SK-MEL-5 (cell line): ENCODE measurements at regions not wholly inside any gene's neighbourhood (a gene's known extent, or its start where the extent isn't known, plus 50 kb on each side); places are given as distances from the start of the nearest gene placed in this dataset.

Experiments
- DNase-seq: peaks from one replicate; pipeline ENCODE4 v3.0.0-alpha.2; 2016; ENCODE audit warnings: low read depth, low spot score
- in situ Hi-C: cut with HindIII; loops from 2 replicates; pipeline ENCODE4 v1.10.0; 2016; ENCODE audit warnings: low sequenced_read_pairs, high pct_unique_total_duplicates, low pct_unique_long_range_greater_than_20kb

DNA sequence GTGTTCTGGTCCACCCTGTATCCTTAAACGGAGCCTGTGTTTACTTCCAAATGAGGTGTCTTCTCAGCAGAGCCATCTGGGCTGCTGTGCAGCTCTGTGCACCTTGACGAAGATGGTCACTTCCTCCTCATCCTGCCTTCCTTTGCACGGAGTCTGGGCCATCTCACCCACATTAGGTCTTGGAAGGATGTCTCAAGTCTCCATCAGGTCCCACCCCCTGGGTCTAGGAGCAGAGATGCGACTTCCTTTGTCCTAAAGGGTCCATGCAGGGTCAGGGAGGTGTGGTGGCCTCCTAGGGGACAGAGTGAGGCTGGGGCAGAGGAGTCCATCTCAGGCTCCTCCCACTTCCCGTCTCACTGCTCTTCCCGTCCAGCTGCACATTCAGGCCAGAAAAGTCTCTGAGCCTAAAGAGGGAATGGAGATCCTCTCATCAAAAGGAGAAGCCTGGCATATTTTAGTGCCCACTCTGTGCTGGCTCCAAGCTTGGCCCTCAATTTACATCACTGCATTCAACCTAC, 209.2 kb downstream of the MATN1 start:
- in situ Hi-C loops = no loop called here
- no peak for DNase-seq

DNA sequence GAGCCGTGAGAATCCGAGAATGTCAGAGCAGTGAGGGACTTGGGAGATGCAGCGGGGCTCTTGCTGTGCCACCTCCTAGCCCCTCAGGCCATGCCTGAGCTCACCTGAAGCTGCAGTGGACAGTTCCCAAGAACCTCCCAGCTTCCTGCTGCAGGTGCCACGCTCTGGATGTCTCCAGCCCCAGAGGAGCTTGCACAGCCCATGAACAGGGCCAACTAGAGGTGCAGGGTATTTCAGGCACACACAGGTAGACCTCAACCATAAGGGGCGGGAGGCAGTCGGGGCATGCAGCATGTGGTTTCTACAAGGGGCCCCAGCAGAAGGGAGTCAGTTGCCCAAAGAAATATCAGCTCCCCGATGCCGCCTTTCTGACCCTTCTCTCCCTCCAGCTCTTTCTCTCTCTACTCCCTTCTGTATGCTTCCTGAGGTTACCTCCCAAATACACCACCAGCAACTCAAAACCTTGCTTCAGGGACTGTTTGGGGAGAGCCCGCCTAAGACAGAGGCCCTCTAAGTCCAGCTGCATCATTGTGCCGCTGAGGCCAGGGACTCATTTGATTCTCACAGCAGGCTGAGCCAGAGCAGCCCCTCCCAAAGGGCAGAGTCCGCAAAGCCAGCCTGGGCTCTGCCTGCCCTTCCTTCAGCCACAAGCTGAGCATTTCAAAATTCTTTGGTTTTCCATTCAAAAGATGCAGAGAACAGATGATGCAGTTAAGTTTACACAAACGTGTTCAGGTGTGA, 209.8 kb downstream of the MATN1 start:
- in situ Hi-C loops = no loop called here
- no peak for DNase-seq

DNA sequence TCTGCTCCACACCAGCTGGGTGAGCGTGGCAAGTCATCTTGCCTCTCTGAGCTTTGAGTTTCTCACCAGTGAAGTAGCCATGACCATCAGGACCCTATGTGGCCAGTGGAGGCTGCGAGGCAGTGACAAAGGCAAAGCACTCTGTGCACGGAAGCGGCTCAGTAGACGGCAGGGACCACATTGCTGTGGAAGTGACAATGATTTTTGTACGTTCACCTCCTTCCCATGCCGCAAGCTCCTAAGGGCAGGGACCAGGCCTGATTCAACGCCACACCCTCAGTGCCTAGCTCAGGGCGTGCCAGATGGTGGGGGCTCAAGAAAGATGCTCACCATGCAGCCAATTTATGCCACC, 210.5 kb downstream of the MATN1 start:
- DNase-seq = no peak
- in situ Hi-C loops = no loop called here

DNA sequence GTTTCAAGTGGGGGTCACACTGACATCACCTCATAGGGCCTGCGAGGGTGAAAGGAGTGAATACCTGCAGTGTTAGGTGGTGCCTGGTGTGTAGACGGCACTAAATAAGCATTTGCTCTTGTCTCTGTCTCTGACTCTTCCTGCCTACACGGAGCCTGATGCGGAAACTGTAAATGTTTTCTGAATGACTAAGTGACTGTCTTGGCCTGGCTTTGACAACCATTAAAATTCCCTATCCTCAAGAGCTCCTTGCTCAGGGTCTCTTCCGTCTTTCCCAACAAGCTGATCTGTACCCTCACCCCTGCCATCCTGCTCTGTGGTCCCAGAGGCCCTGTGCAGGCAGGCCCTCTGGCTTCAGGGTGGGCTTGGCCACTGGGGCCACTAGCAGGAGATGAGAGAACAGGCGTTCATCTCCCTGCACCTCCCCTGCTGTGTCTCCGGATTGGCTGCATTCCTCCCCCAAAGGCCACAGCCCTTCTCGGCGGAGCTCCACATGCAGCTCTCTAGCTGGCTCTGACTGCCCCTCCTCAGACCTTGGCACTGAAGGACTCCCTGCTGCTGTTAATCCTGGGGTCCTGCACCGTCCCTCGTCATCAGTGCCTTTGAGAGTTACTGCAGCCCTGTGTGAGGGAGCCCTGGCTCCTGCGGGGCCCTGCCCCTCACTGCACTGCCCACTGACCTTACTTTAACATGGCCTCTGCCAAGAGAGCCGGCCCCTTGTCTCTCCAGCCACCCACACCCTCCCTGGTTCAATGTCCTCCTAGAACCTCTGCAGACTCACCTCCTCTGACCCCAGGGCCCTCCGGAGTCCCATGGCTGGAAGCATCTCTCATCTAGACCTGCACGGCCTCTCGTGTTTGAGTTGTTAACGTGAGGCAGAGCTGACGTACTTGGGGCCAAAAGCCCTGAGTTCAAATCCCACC, 211.1 kb downstream of the MATN1 start:
- no peak for DNase-seq

DNA sequence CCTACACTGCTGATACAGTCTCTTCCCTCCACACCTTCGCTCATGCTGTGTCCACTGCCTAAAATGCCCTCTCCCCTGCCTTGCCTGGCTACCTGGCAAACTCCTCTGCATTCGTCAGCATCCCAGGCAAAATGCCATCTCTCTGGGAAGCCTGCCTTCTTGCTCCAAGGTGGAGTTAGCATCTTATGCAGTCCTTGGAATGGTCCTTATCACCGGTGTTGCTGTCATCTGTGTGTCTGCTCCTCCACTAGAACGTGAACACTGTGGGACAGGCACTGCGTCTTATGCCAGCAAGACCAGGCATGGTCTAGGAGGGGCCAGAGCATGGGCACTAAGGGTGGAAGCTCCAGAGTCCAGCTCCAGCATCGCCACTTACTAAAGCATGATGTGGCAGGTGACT, 211.8 kb downstream of the MATN1 start:
- no peak for DNase-seq
- in situ Hi-C loops = no loop called here

More for the DNA sequence above, 211.1 kb downstream of the MATN1 start:
- in situ Hi-C loops = no loop called here

DNA sequence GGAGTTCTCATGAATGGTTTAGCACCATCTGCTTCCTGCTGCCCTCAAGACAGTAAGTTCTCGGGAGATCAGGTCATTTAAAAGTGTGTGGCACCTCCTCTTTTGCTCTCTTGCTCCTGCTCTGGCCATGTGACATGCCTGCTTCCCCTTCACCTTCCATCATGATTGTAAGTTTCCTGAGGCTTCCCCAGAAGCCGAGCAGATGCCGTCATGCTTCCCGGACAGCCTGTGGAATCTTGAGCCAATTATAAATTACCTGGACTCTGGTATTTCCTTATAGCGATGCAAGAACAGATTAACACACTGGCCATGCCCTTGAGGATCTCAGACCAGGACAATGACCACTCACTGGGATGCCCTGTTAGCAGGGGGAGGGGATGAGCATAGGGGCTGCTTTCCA, 212.3 kb downstream of the MATN1 start:
- in situ Hi-C loops = no loop called here
- DNase-seq = no peak

DNA sequence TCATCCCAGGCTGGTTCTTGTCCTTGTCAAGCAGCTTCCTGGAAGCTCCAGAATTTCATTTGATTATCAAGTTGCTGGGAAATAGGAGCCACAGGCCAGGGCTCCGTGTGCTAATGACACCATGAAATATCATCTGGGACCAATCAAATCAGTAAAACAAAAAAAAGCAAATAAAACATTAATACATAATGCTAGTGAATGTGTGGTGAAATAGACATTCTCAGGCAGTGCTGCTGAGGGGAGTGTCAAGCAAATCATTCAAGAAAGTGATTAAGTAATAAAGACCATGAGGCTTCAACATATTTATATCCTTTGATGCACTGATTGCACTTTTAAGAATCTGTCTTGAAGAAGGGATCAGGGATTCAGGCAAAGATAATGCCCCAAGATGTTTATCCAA, 213.7 kb downstream of the MATN1 start:
- in situ Hi-C loops = no loop called here
- DNase-seq = no peak

DNA sequence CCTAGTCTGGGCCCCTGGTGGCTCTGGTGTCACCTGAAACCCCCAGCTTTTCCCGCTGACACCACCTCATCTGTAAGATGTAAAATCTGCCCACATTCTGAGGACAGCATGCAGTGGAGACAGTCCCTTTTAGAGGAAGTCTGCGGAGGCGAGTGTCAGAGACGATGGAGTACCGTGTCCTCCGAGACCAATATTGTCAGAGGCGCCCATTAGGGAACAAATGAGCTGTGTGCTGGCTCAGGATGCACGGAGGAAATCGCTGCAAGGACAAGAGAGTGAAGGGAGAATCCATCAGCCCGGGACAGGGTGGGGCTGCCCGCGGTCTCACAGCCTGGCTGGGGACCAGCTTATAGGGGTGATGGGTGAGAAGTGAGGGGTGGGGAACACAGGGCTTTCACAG, 214.8 kb downstream of the MATN1 start:
- in situ Hi-C loops = no loop called here
- DNase-seq = no peak

DNA sequence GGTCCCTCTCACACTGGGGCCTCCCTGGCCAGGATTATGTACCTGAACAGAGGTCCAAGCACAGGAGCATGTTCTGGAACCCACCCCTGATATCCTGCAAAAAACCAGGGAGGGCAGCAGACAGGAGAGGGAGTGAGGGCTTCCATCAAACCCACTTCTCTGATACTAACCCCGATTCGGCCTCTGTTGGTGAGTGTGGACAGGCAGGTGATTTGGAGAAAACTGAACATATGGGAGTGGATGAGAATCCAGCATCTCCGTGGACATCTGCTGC, 215.3 kb downstream of the MATN1 start:
- DNase-seq = no peak
- in situ Hi-C loops = no loop called here

DNA sequence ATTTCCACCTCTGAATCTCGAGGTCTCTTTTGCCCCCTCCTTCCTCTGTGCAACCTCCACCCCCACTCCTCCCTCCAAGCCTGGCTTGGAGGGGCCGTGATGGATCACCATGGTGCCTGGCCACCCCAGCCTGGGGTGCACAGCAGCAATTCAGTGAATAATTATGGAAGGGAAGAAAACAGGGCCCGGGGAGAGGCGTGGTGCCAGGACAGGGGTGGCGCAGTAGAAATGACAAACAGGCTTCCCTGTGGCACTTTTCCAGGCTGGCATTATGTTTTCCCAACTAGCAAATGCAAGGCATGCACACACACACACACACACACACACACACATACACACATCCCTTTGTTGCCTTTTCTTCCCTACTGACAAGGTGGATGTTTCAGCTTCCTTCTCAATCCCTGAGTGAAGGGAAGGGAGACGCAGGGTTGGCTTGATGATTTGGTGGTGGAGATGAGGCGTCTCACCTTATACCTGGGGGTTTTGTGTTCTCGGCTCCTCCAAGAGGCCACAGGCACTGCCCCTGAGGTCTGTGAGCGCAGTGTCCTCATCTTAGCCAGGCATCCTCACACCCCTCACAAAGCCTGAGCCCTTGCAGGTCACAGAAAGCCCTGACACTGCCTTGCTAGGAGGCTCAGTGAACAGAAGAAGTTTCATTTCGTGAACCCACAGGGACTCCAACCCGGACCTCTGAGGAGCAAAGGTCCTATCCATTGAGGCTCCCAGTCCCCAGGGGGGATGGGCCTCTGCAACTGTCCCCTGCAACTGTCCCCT, 215.8 kb downstream of the MATN1 start:
- DNase-seq = no peak
- in situ Hi-C loops = no loop called here

DNA sequence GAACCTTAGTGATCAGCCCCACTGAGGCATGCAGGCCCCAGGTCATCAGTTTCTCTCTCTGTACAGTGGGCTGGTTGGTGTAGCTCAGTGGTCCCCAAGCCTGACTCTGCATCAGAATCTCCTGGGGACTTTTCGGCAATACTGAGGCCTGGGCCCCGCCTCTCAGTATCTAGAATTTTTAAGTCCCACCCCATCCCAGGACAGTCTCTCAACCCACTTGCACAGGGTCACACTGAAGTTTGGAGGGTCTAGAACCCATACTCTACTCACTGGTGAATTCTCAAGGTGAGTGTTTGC, 216.4 kb downstream of the MATN1 start:
- no peak for DNase-seq
- in situ Hi-C loops = no loop called here

DNA sequence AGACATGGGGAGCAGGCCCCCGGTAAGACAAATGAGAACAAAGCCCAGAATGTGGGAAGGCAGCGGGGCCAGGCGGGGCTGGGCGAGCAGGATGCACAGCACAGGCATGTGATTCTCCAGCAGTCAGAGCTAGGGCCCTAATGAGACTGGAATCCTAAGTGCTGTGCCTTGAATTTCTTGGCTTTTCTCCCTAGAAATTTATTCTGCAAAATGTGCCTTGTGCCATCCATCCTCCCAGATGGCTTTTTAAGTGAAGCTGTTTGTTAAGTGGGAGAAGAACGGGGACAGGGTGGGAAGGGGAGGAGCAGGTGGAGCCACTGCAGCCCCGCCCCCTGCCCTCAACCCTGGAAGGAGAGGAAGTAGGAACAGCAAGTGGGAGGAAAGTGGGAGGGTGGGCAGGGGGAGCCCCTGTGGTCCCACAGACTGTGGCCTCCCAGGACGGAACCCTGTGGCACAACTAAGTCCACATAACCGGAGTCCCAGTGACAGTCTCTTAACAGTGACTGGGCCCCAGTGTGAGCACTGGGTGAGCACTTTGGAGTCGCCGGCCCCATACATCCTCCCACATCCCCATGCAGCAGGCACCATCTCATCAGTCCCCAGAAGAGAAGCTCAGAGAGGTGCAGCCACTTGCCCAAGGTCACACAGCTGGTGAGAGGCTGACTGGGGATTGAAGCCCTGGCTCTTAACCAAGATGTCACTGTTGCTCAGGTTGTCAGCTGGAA, 216.9 kb downstream of the MATN1 start:
- DNase-seq = no peak
- in situ Hi-C loops = no loop called here

DNA sequence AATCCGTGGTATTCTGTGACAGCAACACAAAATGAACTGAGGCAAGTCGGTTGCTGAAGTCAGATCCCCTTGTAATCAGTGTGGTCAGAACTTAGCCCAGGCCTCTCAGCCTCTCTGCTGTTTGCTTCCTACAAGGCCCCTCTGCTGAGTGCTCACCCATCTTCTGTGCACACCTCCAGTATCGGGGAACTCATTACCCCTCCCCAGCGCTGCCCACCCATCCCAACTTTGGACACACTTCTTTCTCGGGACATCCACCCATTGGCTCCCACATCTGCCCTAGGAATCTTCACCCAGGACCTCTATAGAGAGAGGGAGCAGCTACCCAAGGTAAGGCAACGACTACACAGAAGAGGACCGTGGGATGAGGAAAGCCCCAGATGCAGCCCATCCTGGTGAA, 217.5 kb downstream of the MATN1 start:
- DNase-seq = no peak
- in situ Hi-C loops = no loop called here

DNA sequence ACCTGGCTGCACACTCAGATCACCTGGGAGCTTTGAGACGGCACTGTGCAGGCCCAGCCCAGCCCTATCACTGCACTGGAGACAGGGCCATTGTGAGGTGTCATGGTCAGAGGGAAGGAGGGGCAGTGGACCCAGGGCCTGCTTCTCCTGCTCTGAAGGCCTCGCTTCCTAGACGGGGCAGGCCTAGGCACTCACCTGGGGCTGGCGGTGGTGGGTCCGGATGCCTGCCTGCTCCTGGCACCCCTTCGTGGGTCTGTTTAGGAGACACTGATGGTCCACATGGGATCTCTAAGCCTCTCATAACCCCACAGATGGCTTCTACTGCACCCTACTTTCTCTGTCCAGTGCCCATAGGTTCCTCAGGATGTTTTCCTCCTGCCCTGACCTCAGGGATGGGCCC, 230.9 kb downstream of the MATN1 start:
- in situ Hi-C loops = no loop called here

DNA sequence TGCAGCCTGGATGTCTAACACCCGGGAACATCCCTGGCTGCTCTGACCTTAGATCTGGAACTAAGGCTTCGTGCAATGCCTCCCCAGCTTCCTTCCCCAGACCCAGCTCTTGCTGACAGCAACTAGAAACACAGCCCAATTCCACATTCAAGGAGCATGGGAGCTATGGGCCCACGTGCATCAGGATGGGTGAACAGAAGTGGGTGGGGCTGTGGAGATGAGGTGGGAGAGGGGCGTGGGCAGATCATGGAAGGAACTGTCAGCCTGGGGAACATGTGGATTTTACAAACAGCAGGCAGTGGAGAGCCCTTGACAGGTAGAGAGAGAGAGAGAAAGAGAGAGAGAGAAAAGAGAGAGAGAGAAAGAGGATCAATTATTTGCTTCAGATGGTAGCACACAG, 231.6 kb downstream of the MATN1 start:
- no peak for DNase-seq
- in situ Hi-C loops = no loop called here

More for the DNA sequence above, 230.9 kb downstream of the MATN1 start:
- DNase-seq = no peak

DNA sequence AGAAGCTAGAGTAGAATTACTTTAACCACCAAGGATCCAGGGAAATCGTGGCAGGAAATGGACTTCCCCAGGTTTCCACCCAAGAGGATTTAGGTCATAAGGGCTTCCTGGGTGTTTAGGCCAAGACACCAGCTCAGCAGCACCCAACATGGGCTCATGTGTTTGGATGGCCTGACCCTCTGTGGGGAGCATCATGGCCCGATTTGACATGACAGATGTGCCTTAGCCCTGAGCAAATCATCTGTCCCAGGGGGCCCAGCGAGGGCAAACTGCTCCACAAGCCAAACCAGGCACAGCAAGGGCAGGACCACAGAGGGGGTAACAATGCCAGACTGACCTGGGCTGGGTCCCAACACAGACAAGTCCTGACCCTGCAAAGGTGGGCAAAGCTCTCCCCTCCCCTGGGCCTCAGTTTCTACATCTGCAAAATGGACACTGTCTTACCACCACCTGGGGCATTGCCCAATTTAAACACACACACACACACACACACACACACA, 232.8 kb downstream of the MATN1 start:
- in situ Hi-C loops = no loop called here
- DNase-seq = no peak

DNA sequence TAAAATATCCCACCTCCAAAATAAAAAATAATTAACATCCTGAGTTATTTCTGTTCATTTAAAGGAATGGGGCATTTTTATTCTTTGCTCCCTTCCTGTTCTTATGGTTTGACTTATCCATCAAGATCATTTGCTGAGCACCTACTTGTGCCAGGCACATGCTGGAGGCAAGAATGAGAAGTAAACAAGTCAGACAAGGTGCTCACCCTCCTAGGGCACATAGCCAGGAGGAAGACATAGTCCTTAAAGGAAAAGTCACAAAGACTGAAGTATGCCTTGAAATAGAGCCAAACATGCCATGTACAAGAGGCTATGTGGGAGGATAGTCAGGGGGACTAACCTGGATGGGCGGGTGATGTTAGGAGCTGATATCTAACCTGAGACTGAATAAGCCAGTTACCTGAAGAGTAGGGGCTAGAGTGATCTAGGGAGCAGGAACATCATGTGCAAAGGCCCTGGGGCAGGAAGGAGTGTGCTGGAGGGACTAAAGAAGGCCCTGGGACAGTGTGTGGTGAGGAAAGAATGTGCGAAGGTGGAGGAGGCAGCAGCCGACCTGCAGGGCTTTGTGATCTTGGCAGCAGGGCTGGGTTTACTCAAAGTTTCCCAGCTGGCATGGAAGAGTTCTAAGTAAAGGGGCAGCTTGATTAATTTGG, 233.5 kb downstream of the MATN1 start:
- in situ Hi-C loops = no loop called here
- DNase-seq = no peak
